NCI-H345 (cell line): ENCODE measurements at regions not wholly inside any gene's neighbourhood (a gene's known extent, or its start where the extent isn't known, plus 50 kb on each side); places are given as distances from the start of the nearest gene placed in this dataset.

Source experiments
- DNase-seq: peaks from one replicate; lab custom pipeline; 2025; lab: John Stamatoyannopoulos, UW

DNA sequence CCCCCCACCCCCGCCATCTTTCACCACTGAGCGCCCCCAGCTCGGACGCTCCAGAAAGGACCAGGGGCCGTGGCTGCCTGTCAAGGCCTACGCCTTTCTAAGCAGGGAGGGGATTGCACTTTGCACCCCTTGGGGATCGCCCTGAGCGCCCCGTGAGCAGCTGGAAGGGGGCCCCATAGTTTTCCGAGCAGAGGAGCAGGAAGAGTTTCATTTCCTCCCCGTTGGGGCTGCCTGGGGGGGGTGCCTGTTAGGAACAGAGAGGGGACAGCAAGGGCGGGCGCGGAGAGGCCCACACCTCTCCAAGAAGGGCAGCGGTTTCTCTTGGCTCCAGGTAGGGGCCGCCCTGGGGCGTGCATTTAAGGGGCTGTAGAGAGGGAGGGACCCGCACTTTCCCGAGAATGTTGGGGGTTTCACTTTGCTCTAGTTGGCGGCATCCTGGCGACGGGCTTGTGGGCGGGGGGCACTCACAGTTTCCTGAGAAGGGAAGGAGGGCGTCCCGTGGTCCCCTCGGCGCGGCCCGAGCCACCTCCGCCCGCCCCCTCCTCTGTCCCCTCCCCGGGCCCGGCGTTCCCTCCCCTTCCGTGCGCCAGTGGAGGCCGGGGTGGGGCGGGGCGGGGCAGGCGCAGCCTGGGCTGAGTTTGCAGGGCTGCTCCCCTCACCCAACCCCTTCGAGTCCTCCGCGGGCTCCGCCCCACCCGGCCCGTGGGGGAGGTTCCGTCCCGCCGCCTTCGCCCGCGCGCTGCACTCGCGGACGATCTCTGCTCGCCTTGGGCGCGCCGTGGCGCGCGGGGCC, 82.3 kb upstream of the CD99 start:
- no peak for DNase-seq

DNA sequence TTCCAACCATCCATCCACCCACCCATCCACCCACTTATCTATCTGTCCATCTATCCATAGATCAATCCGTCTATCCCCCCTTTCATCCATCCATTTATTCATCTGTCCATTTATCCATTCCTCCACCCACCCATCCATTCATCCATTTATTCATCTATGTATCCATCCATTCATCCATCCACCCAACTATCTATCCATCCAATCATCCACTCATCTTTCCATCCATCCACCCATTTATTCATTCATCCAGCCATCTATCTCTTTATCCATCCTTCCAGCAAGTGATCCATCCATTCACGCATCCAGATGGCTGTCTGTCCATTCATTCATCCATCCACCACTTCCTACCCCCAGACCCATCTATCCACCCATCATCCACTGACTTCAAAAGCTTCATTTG, 84.0 kb upstream of the CD99 start:
- DNase-seq: no peak

GRCh38 chrX:2600564-2600963, 90.5 kb upstream of the CD99 start:
- no peak for DNase-seq

DNA sequence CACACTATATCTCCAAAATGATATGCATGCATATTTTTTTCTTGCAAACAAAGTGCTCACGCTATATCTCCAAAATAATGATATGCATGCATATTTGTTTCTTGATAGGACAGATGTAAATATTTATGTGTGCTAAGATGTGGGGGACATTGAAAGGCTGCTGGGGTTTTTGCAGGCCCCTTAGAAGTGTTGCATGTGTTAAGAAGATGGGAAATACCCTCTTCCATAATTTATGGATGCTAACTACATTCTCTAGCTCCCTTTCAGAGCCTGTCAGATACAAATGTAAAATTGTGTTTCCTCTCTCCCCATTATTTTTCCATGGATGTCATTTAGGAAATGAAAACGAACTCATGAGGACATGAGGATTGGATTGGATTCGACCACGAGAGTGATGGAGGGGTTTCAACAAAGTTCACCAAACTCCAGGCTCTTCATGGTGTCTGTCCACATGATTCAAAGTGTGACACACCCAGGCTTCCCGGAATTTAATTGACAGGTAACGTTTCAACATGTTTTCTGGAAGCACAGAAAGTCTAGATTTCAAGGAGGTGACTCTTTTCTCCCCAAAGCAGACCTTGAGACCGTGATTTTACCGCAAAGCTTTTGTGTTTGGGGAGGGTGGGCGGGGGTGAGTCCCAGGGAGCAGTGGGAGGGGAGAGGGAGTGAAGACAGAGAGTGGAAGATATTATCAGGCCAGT, 94.4 kb upstream of the CD99 start:
- DNase-seq: no peak

- DNase-seq: no peak
Observed at GRCh38 chrX:2596045-2596444, 95.0 kb upstream of the CD99 start.

- DNase-seq: no peak
Observed at GRCh38 chrX:2595258-2595657, 94.5 kb upstream of the DHRSX start.

DNA sequence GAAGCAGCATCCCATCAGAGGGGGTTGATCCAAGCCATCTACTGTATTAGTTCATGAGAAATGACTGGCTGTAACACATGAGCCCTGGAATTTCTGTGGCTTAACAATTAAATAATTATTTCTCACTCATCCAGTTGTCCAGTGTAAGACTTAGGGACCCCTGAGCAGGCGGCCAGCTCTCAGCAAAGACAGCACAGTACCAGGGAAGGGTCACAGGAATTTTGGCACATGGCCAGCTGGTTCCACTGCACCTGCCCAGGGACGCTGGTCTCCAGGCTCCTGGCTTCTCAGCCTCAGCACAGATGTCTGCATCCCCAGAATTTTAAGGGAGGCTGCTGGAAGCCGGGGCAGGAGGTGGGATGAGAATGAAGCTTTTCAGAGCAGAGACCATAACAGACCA, 93.7 kb upstream of the DHRSX start:
- no peak for DNase-seq

DNA sequence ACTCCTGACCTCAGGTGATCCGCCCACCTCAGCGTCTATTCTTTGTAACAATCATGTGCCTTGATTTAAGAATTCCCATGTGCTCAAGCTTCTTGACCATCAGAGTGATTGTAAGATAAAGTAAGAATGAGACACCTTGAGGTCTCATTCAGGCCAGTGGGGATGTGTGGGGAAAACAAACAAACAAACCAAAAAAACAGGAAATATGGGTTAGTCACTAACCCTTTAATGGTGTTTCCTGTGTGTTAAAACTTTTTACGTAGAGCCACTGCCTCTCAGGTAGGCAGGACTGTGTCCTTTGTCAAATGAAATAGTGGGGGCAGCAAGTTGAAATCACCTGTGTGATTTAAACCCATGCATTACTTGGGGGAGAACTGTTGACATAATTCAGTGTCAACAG, 91.5 kb upstream of the DHRSX start:
- DNase-seq: no peak

DNA sequence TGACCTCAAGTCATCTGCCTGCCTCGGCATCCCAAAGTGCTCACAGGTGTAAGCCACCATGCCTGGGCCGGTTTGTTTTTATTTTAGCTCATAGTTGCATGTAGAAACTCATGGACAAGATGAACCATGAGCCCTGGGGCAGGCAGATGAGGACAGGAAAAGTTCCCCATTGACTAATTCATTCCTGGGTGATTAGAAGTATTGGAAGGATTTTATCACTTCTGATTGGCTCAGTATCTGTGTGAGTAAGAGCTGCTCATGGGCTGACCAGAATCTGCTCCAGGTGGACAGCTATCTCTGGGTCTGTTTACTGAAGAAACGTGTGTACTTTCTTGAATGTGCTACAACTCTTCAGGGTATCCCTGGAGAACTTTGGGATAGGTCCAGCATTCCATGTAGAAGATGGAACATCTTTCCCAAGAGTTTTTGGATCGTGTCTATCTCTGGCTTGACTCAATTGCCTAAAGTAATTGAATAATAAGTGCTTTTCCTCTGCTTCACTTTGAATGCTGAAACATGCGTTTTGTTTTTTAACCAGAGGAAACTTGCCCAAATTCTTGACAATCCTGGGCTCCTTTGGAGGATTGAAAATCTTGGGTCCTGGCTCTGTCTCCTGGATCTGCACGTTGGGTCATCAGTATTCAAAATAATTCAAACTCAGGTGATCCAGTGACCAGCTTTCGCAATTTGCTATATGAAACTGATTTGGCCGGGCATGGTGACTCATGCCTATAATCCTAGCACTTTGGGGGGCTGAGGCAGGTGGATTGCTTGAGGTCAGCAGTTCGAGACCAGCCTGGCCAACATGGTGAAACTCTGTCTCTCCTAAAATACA, 88.6 kb upstream of the DHRSX start:
- no peak for DNase-seq

GRCh38 chrX:2588049-2588448, 87.3 kb upstream of the DHRSX start:
- no peak for DNase-seq

GRCh38 chrX:2587146-2587545, 86.4 kb upstream of the DHRSX start:
- DNase-seq: no peak

- DNase-seq: no peak
Observed at GRCh38 chrX:2585158-2585470, 84.3 kb upstream of the DHRSX start.

DNA sequence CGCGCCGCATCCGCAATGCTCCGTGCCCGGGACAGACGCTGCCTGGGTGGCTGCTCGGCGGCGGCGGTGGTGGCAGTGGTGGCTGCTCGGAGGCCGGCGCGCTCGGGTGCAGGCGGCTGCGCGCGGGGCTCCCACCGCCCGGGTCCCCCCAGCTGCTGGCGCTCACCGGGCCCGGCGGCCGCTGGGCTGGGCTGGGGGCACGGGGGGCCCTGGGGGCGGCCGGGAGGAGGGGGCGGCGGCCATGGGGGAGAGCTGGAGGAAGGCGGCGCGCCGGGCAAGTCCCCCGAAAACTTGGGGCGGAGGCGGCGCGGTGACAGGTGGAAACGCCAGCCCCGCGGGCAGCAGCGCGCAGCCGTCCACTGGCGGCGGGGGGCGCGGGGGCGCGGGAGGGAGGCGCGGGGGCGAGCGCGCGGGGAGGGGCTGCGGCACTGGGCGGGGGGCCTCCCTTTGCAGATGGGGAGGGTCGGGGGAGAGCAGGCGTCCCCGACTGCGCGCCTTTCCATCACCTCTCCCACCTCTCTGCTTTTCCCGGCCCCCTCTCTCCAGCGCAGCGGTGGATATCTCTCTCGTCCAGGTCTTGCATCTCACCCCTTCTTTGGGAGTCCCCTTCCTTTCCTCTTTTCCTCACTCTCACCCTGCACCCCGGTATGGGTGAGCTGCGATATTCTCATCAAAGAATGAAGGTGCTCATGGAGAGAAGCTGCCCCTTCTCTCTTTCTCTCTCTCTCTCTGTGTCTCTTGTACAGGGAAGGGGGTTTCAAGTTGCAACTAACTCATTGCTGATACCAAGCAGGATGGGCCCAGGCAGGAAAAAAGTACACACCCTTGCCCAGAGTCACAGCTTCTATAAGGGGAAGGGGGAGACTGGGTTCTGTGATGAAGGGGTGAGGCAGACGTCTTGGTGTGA, 83.7 kb upstream of the DHRSX start:
- no peak for DNase-seq

DNA sequence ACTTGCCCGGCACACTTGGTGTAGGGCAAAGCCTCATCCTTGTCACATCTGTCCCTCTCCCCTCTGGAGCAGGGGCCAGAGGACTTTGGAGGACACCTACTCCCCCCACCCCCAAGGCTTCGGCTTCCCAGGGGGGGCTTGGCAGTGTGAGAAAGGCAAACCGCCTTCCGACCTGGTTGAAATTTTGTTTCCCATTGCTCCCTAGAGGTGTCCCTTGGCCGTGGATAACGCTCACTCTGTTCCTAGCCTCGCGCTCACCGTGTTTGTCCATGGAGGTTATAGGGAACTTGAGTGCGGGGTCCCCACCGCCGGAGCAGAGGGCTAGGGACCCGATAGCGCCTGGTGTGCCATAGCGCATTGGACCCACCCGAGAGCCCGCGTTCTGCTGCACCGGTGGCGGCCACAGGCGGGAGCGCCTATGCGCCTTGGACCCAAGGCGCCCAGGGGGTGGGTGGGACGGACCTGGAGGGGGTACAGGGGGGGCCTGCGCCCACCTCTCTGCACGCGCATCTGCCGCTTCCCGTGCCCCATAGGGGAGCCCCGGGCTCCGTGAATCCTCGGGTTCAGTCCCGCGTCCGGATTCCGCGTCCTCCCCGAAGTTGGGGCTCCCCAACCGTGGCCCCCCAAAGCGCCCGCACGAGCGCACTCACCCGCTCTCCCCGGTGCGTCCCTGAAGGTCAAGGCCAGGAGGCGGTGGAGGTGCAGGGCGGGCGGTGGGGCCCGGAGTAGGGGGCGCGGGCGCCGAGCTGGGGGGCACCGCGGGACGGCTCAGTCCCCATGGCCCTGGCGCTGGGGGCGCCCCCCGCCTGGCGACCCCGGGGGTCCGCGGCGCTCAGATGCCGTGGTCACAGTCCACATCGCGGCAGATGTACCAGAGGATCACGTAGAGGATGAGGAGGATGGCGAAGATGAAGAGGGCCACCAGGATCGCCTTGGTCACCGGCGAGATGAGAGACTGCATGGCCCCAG, 82.7 kb upstream of the DHRSX start:
- DNase-seq: no peak

GRCh38 chrX:2582667-2583066, 81.9 kb upstream of the DHRSX start:
- no peak for DNase-seq

DNA sequence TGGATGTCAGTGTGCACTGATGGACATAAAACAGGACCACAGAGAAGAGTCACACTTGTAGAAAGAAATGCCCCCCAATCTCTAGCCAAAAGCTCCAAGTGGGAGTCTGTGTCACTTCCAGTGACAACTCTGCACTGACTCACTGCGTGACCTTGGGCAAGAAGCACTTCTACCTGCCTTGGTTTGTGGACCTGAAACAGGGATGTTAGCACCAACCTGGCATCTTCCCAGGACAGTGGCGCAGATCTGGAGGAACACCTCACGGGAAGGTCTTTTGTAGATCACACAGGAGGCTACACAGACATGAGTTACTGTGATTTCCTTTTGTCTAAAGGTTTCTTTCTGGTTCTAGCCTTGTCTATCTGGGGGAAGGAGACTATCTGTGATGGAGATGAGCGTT, 80.5 kb upstream of the DHRSX start:
- DNase-seq: no peak

DNA sequence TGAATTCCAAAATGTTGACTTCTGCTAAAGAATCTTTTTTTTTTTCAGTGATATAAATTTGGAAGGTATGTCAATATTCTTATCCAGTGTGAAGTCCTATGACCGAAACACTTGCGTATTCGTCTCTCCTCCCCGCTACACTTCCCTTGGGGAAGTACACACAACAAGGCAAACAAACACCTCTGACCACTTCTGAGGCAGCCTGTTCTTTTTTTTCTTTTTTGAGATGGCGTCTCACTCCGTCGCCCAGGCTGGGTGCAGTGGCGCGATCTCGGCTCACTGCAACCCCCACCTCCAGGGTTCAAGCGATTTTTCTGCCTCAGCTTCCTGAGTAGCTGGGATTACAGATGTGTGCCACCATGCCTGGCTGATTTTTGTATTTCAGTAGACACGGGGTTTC, 78.1 kb upstream of the DHRSX start:
- no peak for DNase-seq

DNA sequence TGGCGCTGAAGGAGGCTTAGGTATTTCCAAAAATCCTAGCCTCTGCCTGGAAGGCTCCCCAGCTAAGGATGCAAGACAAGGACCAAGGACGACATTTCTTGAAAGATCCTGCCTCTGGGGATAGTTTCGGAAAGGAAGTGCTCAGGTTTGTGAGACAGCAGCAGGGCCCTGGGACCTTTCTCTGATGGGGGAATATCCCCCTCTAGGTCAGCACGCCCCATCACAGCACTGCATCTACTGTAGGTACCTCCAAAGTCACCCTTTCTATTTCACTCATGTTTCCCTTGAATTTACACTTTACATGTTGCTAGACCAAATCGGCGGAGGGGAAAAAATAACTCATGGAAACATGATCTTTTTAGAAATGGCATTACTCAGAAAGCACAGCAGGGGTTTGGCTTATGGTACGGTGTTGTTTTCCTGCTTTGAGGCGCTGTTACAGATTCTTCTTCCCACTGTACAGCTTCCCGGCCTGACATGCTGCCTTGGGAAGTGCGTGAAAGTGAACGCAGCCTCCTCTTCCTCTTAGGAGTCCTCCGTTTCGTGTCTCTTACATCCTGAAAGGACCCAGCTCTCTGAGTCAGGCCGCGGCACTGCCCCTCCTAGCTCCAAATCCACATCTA, 77.2 kb upstream of the DHRSX start:
- DNase-seq: no peak

DNA sequence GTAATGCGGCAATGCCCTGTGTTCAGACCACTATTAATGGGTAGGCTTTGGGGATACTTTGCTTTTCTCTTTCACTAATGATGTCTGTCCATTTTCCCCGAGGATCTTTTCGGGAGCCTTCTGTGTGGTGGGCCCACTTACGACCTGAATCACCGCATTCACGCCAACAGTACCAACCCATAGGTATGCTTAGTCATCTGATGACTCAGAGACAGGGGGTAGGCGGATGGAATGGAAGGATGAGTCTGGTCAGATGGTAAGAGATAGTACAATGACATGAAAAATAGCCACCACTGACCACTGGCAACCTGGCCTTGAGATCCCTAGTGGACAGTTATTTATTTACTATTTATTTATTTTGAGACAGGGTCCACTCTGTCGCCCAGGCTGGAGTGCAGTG, 76.0 kb upstream of the DHRSX start:
- no peak for DNase-seq

DNA sequence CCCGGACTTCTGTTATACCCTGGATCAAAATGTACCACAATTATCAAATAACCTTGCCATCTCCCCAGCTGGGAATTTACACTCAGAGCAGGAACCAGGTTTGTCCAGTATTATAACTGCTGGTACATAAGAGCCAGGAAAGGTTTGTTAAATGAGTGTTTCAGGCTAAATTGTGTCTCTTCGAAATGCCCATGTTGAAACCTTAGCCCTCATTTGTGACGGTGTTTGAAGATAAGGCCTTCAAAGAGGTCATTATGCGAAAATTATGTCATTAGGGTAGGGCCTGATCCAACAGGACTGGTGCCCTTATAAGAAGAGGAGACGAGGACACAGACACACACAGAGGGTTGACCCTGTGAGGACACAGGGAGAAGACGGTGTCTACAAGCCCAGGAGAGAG, 73.5 kb upstream of the DHRSX start:
- DNase-seq: no peak
